NCI-H2029 (cell line): ENCODE measurements at regions not wholly inside any gene's neighbourhood (a gene's known extent, or its start where the extent isn't known, plus 50 kb on each side); places are given as distances from the start of the nearest gene placed in this dataset.
"Not testable (repeated sequence)": the region's sequence is repeated elsewhere in the genome, so short reads cannot be mapped to it uniquely, and the experiment has no call there.

Experiments
- DNase-seq: peaks from one replicate; lab custom pipeline; 2025; lab: John Stamatoyannopoulos, UW

DNA sequence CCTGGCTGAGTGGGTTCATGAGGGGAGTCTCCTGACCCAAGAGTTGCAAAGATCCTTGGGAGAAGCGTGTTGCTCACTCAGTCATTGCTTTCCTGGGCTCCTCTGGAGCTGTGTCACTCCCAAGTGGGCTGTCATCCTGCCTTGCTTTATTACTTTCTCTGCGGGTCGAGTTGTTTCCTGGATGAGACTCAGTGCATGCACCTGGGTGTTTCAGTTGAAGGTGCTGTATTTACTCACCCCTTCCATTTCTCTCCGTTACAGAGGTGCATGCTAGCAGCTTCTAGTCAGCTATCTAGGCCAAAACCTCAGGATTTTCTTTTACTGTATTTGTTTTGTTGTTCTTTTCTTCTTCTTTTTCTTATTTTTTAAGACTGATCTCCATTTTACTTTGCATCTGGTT, 785.5 kb upstream of the EDIL3 start:
- DNase-seq = no peak

DNA sequence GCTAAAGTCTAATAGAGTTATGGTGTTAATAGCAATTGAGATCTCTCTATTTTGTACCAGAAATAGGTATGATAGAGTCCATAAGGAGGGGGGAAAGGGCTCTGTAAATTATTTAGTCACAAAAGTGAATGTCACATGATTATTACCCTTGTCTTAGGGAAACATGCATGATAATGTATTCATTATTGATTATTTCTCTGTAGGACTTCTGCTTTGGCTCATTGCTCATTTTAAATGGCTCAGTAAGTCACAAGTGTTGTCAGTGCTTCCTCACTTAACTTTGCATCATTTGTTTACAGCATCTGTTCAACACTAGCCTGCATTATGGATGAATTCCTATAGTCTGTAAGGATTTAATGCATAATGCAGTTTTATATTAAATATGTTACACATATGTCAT, 788.8 kb upstream of the EDIL3 start:
- no peak for DNase-seq

DNA sequence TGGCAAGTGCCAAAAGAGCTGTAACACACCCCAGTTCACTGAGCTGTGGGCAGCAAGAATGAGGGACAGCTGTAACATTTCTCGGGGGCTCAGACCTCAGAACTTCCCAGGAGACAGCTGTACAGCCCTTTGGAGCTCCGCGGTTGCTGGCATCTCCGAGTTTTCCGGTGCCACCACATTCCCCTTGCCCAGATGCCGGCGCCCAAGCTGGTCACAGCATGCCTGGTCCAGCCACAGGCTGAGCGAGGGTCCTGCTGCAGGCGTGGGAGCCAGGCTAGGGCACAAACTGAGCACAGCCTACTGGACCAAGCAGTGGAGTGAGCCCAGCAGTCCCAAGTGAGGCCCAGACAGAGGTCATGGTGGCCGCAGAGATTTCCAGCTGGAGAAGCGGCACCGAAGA, 797.7 kb upstream of the EDIL3 start:
- no peak for DNase-seq

DNA sequence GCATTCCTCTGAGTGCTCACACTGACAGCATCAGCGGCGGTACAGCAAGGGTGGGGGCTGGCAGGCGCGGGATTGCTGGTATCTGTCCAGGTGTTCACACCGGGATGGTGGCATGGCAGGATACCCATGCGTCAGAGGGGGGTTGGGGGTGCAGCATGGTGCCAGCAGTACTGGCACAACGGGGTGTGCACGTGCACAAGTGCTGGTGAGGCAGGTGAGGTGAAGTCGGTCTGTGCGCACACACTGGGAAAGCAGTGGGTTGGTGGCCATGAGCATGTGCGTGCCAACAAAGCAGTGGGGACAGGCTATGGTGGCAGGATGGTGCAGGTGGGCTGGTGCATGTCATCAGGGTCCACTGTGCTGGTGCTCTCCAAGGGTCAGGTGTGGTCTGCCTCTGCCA, 819.6 kb upstream of the EDIL3 start:
- DNase-seq = no peak

DNA sequence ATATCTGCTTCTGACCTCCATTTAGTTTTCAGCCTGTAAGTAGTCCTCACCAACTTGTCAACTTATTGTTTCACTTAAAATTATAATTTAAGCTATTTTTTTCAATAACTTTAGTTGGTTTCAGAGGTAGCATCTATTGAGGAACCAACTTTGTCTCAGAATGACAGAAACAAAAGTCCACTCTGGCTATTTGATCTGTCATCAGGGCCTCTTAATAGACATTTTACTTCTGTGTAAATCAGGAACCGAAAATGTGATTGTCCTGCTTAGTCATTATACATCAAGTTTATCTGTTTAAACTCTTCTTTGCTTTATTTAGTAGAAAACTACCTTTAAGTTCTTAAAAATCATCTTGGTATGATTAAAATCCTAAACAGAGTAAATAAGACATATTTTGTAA, 820.8 kb upstream of the EDIL3 start:
- no peak for DNase-seq

DNA sequence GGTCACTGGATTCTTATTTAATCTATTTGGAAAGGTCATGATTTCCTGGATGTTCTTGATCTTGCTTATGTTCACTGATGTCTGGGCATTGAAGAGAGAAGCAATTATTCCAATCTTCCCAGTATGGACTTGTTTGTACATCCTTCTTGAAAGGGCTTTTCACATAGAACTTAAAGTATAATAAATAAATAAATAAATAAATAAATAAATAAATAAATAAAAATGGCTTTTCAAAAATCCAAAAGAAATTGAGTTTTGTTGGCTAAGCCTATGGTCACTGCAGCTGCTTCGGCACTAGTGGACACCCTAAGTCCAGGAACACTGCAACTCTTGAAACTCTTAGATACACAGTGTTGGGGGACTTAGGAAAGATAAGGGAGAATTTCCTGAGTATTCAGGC, 840.7 kb upstream of the EDIL3 start:
- DNase-seq = no peak

DNA sequence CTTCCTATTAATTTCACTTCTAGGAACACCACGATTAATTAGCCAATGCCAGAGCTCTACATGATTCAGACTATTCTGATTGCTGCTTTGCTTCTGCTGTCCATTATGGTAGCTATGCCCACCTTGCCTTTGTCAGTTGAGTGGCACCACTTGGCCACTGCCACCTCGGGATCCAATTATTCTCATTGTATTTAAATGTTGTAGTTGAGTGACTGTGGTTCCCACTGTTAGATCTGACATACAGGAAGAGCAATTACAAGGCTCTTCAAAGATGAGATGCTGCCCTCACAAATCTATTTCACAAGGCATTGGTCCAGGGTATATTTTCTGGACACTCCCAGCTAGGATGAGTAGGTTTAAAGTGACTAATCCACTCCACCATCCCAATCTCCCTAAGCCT, 864.5 kb upstream of the EDIL3 start:
- no peak for DNase-seq

DNA sequence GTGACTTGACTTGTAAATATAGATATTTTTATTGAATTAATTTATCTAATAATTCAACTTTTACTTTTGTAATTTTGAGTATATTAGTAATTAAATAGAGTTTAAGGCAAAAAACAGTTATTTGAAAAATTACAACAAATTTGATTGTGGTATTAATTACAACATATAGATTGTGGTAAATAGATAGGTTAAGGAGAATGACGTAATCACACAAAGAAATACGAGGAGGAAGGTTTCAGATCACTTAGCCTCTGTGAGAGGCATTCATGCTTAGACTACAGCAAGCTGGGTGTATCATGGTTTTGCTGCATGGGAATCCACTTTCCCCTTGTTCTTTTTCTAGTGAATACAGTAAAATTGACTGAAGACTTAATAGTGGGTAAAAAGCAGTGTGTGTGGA, 878.4 kb upstream of the EDIL3 start:
- no peak for DNase-seq

DNA sequence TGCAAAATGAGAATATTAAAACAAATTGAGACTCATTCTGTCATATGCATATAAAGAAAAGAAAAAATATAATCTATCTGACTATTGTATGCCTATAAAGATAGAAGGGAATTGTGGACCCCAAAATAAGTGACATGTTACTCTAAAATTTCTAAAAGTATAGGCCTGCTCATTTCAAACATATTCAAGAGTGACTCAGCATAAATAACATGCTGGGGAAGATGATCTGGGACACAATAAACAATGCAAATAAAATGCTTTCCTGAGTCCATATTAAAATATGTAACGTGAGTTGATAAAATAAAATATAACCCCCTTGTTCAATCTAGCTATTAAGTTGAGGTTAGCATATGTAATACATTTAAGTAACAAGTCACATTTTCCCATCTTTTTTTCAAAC, 882.0 kb upstream of the EDIL3 start:
- DNase-seq = no peak

DNA sequence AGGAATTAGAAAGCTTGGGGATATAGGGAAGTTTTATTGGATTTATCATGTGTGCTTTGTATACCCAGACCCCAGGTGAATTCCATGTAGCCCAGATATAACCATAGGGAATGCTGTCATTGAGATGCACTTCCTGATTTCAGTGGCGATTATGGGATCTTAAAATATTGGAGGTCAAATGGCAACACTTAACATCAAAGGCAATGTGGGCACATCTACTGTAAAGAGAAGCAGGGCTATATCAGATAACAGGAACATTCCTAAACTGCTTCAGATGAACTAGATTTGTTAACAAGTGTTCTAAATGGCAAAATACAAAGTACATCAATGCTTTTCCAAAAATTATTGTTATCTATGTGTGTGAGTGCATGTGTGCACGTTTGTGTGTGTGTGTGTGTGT, 883.5 kb upstream of the EDIL3 start:
- no peak for DNase-seq

DNA sequence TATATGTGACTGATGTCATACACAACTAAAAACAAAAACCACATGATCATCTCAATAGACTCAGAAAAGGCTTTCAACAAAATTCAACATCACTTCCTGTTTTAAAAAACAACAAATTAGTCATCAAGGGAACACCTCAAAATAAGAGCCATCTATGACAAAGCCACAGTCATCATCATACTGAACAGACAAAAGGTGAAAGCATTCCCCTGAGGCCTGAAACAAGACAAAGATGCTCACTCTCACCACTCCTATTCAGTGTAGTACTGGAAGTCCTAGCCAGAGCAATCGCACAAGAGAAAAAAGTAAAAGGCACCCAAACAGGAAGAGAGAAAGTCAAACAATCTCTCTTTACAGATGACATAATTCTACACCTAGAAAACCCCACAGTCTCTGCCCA, 893.5 kb upstream of the EDIL3 start:
- DNase-seq = no peak

DNA sequence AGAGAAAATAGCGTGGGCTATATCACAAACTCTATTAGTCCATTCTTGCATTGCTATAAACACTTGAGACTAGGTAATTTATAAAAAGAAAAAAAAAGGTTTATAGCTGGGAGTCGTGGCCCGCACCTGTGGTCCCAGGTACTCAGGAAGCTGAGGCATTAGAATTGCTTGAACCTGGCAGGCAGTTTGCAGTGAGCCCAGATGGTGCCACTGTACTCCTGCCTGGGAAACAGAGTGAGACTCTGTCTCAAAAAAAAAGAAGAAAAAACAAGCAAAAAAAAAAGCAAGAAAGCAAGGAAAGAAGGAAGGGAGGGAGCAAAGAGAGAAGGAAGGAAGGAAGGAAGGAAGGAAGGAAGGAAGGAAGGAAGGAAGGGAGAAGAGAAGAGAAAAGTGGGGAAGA, 904.2 kb upstream of the EDIL3 start:
- DNase-seq = no peak

DNA sequence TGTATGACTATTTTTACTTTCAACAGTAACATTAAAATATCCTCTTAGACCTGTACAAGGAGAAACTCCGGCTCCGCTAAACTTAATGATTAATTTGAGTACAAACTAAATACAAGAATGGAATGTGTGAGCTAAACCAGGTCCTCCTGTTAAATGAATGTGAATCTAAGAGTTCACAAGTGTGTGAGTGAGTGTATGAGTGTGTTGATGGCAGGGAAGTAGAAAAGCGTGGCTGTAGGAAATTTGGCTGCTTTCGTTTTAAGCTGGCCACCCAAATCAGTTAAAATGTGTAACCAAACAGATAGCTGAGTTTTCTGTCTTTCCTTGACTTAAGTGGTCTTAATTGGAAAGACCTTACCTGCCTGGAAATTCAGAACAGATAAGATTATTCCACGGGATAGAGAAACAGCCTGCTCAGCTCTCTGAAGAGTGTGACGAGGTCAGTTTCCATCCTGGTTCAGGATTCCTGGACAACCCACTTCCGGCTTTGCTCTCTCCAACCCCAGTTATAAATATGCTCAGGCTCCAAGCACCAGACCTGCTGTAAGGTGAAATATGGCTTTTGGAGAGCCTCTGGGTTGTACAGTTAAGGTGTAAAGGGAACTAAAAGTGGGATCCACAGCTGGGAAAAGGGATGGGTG, 908.6 kb upstream of the EDIL3 start:
- peak; percentile 2 for DNase-seq

DNA sequence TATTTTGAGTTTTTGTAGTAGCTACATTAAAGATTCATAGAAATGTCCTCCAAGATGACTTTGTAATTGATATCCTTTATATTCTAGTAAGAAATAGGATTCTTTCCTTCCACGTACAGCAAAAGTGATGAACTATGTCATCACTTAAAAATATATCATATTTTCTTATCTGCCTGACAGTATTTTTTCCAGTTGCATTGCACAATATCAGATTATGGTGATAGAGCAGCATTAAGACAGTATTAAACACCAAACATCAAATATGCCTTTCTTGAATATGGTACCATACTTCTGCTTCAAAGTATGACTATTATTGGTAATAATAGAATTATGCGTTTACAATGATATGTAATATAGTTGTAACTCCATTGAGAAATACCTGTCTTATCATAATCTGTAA, 919.8 kb upstream of the EDIL3 start:
- DNase-seq = no peak

DNA sequence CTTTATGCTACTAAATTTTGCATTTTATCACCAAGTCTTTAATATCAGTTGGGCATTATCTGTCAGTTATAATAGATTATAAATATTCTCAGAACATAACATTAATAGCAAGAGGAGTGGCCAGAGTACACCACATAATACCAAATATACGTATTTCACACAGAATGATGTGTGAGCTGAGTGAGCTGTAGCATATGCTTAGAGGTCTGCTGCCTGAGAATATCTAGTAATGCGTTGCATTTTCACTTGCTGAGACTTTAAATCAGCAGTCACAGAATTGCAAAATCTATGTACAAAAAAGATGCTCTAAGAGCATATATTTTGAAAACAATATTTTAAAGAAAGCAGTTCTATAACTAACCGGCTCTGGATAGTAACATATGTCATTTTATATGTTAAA, 921.1 kb upstream of the EDIL3 start:
- DNase-seq = no peak

DNA sequence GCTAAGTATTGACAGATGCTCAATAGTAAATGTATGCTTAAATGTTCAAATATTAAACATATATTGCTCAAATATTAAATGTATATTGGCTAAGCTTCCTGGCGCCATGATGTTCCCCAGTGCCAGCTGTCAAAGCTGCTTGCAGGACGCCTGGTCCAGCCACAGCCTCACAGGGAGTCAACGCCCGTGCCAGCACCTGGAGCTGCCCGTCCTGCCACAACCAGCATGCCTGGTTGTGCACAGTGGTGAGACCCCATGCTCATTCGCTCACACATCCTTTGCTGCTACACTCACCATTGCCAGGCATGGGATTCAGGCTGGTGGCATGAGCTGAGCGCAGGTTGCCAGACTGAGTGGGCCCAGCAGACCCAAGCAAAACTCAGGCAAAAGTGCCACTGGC, 926.9 kb upstream of the EDIL3 start:
- DNase-seq = no peak

DNA sequence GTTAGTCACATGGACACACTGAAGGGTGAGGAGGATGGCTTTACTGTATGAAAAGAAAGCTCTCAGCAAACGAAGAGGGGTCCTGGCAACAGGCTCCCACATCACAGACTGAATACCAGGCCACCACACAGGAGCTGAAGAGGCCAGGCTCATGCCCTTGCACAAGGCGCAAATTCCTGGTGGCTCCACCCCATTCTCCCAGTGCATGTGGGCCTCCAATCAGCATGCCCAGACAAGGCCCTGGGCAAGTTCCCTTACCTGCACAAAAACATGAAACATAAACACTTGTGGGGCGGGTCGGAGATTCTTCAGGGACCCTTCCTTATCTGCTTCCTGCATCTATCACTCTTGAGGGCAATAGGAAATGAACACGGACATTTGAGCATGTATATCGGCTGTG, 935.8 kb upstream of the EDIL3 start:
- no peak for DNase-seq

DNA sequence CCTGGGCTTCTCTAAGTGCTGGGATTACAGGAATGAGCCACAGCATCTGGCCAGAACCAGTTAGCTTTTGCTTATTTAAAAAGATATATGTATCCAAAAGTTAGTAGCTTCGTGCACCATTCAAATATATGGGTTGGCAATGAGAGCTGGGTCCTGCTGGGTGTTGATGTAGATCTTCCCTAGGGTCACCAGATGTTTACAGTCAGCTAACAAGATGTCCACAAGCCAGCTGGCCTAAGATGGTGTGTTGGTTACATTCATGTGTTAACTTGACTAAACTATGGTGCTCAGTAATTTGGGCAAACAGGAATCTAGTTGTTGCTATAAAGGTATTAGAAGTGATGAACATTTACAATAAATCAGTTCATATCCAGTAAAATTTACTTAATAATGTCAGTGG, 948.6 kb upstream of the EDIL3 start:
- no peak for DNase-seq

DNA sequence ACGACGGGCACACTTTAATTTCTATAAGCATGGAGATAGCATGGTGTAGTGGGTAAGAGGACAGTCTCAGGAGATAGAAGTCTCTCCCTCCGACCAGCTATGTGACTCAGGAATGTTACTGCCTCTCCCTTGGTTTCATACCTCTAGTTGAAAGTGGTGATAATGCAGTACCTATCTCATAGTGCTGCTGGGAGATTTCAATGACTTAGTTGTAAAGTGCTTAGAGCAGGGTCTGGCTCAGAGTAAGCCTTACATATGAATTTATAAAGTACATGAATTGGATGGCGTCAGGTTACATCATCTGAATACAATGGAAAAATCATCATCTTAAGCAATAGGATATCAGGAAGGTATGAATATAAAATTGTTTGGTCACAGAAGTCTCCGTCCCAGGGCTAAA, 952.8 kb upstream of the EDIL3 start:
- DNase-seq = no peak

DNA sequence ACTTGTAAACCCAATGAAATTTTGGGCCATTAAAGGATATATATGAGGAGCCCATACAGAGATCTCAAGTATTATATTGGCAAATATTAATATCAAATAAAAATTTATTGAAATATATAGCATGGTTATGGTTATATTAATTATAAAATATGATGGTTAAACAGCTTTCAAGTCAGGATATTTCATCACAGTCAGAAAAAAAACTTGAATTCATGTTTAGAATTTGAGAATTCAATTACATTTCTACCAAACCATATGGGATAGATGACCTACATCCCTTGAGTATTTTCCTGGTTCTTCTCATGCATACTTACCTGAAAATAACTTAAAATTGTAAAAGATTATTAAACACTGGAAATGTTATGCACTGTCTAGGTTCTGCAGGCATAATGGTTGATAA, 956.1 kb upstream of the EDIL3 start:
- DNase-seq = no peak

DNA sequence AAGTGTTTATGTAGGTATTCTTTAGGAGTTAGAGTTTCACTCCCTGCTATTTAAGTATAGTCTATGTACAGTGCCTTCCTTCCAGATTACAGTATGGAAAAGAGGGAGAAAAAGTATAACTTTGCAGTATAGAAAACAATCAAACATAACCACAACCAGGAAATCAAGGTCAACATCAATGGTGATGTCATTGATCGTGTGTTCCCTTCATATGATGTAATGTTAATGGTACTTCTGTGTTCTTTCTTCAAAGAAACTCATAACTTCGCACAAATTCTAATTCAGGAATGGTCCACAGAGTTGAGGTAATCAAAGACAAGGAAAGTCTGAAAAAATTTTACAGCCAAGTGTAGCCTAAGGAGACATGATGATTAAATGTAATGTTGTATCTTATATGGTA, 961.1 kb upstream of the EDIL3 start:
- DNase-seq = no peak

DNA sequence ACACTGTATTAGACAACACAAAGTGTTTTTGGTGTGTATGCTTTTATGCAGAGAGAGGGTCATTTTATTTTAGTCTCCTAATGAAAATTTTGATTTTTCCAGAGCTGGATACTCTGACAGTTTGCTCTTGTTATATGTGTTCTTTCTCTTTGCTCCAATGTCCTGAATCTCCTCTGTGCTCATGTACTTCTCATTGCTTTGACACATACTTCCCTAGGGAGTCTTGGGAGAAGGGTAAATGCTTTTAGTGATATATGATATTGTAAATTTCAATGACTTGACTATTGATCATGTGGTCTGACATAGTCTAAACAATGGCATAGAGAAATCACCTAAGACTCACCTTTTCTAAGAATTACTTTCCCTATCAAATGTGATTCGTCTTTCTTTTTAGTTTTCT, 972.6 kb upstream of the EDIL3 start:
- DNase-seq = no peak

DNA sequence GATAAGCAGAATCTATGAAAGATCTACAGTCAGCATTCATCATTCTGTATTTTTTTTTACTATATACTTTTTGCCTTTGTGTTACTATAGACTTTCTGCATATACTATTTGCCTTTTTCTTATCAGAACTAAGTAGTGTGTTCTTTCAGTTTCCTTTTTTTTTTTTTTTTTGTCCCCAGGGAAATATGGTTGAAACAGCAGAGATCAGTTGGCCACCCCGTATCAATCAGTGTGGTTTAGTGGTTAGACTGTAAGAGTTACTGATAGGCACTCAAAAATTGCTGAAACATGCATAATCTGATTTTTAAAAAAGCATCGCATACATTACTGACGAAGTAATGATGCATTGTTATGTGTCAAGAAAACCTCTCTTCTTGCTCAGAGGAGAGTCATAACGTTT, 990.8 kb upstream of the EDIL3 start:
- no peak for DNase-seq

DNA sequence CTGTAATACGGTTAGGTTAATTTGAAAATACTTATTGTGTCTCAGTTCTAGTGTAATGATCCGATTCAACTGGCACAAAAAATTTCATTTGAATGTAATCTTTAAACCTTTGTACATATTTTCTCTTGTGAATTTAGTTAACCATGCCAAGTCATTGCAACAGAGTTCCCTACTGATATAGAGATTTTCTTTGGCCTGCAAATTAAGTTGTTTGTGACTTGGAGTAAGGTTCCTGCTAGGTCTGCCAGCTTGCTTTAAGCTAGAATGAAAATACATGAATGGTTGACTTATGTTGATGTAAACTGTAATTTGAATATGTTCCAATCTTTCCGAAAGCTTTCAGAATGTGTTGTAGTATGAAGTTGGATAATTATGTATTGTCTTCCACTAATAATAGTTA, 1004.1 kb upstream of the EDIL3 start:
- no peak for DNase-seq

DNA sequence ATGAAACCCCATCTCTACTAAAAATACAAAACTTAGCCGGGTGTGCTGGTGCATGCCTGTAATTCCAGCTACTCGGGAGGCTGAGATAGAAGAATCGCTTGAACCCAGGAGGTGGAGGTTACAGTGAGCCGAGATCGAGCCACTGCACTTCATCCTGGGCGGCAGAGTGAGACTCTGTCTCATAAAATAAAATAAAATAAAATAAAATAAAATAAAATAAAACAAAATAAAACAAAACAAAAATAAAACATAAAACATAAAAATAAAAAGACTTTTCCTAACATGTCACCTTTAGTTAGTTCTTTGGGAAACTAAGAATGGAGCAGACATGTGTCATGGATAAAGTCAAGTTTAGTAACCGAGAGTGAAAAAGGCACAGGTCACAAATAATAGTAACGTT, 1007.6 kb upstream of the EDIL3 start:
- not testable (repeated sequence) for DNase-seq
